H1 (cell line): ENCODE measurements at regions not wholly inside any gene's neighbourhood (a gene's known extent, or its start where the extent isn't known, plus 50 kb on each side); places are given as distances from the start of the nearest gene placed in this dataset.

ENCODE experiments used
- ASH2L ChIP-seq: fragments of 200-600, 300-600 bp; sonication (generic); IDR thresholded peaks from one replicate; pipeline ENCODE4 v1.7.1; 2017; ENCODE audit warnings: low read length
- CREB1 ChIP-seq: IDR thresholded peaks from 2 replicates; pipeline ENCODE4 v1.6.1; 2012; ENCODE audit warnings: inconsistent platforms
- POLR2A ChIP-seq, 2 experiments: IDR thresholded peaks; 1 replicate in 1 of 2; 2 replicates in 1 of 2; pipeline ENCODE4 v1.6.1; 2011; ENCODE audit warnings: low read depth in 2 of 2, low read length in 2 of 2, mild to moderate bottlenecking in 2 of 2; ENCODE audit errors: control extremely low read depth in 1 of 2
- SIN3A ChIP-seq, 2 experiments: IDR thresholded peaks in 1 of 2; conservative IDR thresholded peaks in 1 of 2; 2 replicates each; pipeline ENCODE4 v1.6.1; 2011 to 2012; ENCODE audit warnings: low read length in 2 of 2, improper control_type of control experiment in 1 of 2, low read depth in 1 of 2, mild to moderate bottlenecking in 1 of 2
- SUZ12 ChIP-seq: fragments of 200-600 bp; sonication (generic); IDR thresholded peaks from 2 replicates; pipeline ENCODE4 v1.6.1; 2012; ENCODE audit warnings: mild to moderate bottlenecking, inconsistent platforms, low read length, moderate library complexity, mixed read lengths
- TAF1 ChIP-seq: IDR thresholded peaks from 2 replicates; pipeline ENCODE4 v1.6.1; 2011; ENCODE audit warnings: mild to moderate bottlenecking, low read depth, low read length
- TF ChIP-seq, protein P1 (sequence below), 3 experiments: IDR thresholded peaks; 1 replicate in 2 of 3; 2 replicates in 1 of 3; pipeline versions ENCODE4 v1.5.1 to v1.6.1; 2011; ENCODE audit warnings: low read length in 3 of 3, mild to moderate bottlenecking in 3 of 3, inconsistent platforms in 2 of 3, low read depth in 1 of 3, moderate library complexity in 1 of 3; ENCODE audit not compliant: insufficient read depth in 1 of 3; ENCODE audit errors: control extremely low read depth in 1 of 3
- TF ChIP-seq, protein P2 (sequence below): IDR thresholded peaks from 2 replicates; pipeline ENCODE4 v1.6.1; 2011; ENCODE audit warnings: low read depth, mild to moderate bottlenecking, low read length; ENCODE audit not compliant: insufficient read depth

GRCh38 chr18:42157878-42158277 lies 202.8 kb downstream of the PIK3C3 start (continued):
- TF ChIP-seq, protein P1, sequence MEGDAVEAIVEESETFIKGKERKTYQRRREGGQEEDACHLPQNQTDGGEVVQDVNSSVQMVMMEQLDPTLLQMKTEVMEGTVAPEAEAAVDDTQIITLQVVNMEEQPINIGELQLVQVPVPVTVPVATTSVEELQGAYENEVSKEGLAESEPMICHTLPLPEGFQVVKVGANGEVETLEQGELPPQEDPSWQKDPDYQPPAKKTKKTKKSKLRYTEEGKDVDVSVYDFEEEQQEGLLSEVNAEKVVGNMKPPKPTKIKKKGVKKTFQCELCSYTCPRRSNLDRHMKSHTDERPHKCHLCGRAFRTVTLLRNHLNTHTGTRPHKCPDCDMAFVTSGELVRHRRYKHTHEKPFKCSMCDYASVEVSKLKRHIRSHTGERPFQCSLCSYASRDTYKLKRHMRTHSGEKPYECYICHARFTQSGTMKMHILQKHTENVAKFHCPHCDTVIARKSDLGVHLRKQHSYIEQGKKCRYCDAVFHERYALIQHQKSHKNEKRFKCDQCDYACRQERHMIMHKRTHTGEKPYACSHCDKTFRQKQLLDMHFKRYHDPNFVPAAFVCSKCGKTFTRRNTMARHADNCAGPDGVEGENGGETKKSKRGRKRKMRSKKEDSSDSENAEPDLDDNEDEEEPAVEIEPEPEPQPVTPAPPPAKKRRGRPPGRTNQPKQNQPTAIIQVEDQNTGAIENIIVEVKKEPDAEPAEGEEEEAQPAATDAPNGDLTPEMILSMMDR (IDR thresholded peaks at IDR 0.05; ENCODE audit: control extremely low read depth in 1 of 3, insufficient read depth in 1 of 3, low read depth in 1 of 3, low read length in 3 of 3), result no peak
- TF ChIP-seq SIN3A (conservative IDR thresholded peaks at IDR 0.05 in 1 of 2, IDR thresholded peaks at IDR 0.05 in 1 of 2; ENCODE audit: low read depth in 1 of 2, low read length in 2 of 2), result no peak
- TF ChIP-seq, protein P2, sequence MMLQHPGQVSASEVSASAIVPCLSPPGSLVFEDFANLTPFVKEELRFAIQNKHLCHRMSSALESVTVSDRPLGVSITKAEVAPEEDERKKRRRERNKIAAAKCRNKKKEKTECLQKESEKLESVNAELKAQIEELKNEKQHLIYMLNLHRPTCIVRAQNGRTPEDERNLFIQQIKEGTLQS, result no peak
- TF ChIP-seq SUZ12, result no peak
- TF ChIP-seq POLR2A (IDR thresholded peaks at IDR 0.05; ENCODE audit: control extremely low read depth in 1 of 2, low read depth in 2 of 2, low read length in 2 of 2), result no peak
- TF ChIP-seq CREB1, result no peak
- TF ChIP-seq ASH2L, result no peak
- no peak for TF ChIP-seq TAF1
